DND-41 (cell line): ENCODE measurements at regions not wholly inside any gene's neighbourhood (a gene's known extent, or its start where the extent isn't known, plus 50 kb on each side); places are given as distances from the start of the nearest gene placed in this dataset.

ENCODE experiments used
- CTCF ChIP-seq: IDR thresholded peaks from 2 replicates; pipeline ENCODE4 v1.5.1; 2012; ENCODE audit warnings: borderline replicate concordance, low read length, moderate library complexity, mild to moderate bottlenecking; ENCODE audit not compliant: poor library complexity, severe bottlenecking; ENCODE audit errors: extremely low read depth
- EZH2 ChIP-seq: IDR thresholded peaks from 3 replicates; pipeline ENCODE4 v1.6.1; 2012; ENCODE audit warnings: borderline replicate concordance, low read depth, mild to moderate bottlenecking, moderate library complexity, low read length, inconsistent platforms; ENCODE audit not compliant: severe bottlenecking

- TF ChIP-seq CTCF: no peak
- no peak for TF ChIP-seq EZH2
Observed at GRCh38 chr12:115261691-115262398, 577.9 kb upstream of the TBX3 start.
